ENCODE measurements at regions not wholly inside any gene's neighbourhood (a gene's known extent, or its start where the extent isn't known, plus 50 kb on each side); places are given as distances from the start of the nearest gene placed in this dataset.

GRCh38 chr6:9002833-9003232 lies 567.5 kb upstream of the SLC35B3 start:
- H3K9me3 Mint-ChIP-seq, result no peaks in the 10 kb centered on the region
- H3K27me3 Mint-ChIP-seq (ENCODE audit: insufficient read depth), result no peaks in the 10 kb centered on the region
- intact Hi-C loops (cut with micrococcal nuclease), result no loop called here
- H3K36me3 Mint-ChIP-seq (ENCODE audit: low read depth), result no peaks in the 10 kb centered on the region
- no peaks in the 10 kb centered on the region for H3K4me1 Mint-ChIP-seq (ENCODE audit: low read depth)
- no peak for DNase-seq (ENCODE audit: low spot score)
- no peak overlapping the region for H3K4me3 Mint-ChIP-seq
- no peak overlapping the region for H3K27ac Mint-ChIP-seq

- Mint-ChIP-seq H3K4me3 (no peak overlapping the region), H3K36me3 (ENCODE audit: low read depth) (no peaks in the 10 kb centered on the region), H3K27me3 (ENCODE audit: insufficient read depth) (no peaks in the 10 kb centered on the region), H3K4me1 (ENCODE audit: low read depth) (no peaks in the 10 kb centered on the region), H3K9me3 (no peaks in the 10 kb centered on the region), H3K27ac (no peak overlapping the region)
- no peak for DNase-seq (ENCODE audit: low spot score)
- intact Hi-C loops (cut with micrococcal nuclease), result no loop called here
These were observed 559.8 kb upstream of the SLC35B3 start for GRCh38 chr6:8995156-8995555.

DNA sequence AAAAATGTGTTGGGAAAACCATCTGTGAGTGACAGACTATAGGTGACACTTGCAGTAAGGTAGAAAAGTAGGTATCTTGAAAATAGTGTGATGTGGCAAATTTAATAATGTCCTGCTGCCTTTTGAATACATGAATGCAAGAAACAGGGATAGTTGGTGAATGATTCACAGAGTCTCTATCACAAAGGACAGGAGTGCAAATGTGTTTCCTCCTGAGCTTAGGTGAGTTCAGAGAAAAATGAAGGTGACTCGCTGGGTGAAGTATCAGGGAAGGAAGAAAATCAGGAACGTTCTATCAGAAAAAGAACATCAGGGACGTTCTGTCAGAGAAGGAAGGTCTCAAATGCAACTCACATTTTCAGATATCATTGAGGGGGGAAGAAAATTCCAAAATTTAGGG lies 557.8 kb upstream of the SLC35B3 start:
- no peaks in the 10 kb centered on the region for H3K9me3 Mint-ChIP-seq
- no peaks in the 10 kb centered on the region for H3K4me1 Mint-ChIP-seq (ENCODE audit: low read depth)
- no peak for DNase-seq (ENCODE audit: low spot score)
- no peak overlapping the region for H3K27ac Mint-ChIP-seq
- no peak overlapping the region for H3K4me3 Mint-ChIP-seq
- no peaks in the 10 kb centered on the region for H3K27me3 Mint-ChIP-seq (ENCODE audit: insufficient read depth)
- H3K36me3 Mint-ChIP-seq (ENCODE audit: low read depth), result no peaks in the 10 kb centered on the region
- intact Hi-C loops (cut with micrococcal nuclease), result no loop called here

DNA sequence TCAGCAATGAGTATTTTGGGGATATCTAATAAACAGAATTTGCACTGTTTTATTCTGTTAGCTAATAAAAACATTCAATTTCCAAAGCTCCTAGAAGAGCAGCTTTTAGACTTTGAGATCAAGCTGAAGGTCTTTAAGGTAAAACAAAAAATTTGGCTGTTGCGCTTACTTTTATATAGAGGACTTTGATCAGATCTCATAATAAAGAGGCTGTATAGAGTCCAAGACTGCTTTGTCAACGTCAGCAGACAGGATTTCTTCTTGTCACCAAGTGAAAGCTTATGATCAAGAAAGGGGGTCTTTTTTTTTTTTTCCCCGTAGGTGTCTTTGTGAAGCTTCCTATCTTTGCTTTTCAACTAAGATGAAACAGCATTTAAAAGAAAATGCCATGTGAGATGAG lies 556.5 kb upstream of the SLC35B3 start:
- H3K4me1 Mint-ChIP-seq (ENCODE audit: low read depth), result no peaks in the 10 kb centered on the region
- no peak overlapping the region for H3K4me3 Mint-ChIP-seq
- no peaks in the 10 kb centered on the region for H3K9me3 Mint-ChIP-seq
- no peak overlapping the region for H3K27ac Mint-ChIP-seq
- H3K27me3 Mint-ChIP-seq (ENCODE audit: insufficient read depth), result no peaks in the 10 kb centered on the region
- DNase-seq (ENCODE audit: low spot score), result no peak
- intact Hi-C loops (cut with micrococcal nuclease), result no loop called here
- no peaks in the 10 kb centered on the region for H3K36me3 Mint-ChIP-seq (ENCODE audit: low read depth)

GRCh38 chr6:8990075-8990474 lies 554.7 kb upstream of the SLC35B3 start:
- H3K36me3 Mint-ChIP-seq (ENCODE audit: low read depth), result no peaks in the 10 kb centered on the region
- no peak overlapping the region for H3K27ac Mint-ChIP-seq
- no peak overlapping the region for H3K4me3 Mint-ChIP-seq
- H3K4me1 Mint-ChIP-seq (ENCODE audit: low read depth), result no peaks in the 10 kb centered on the region
- no peaks in the 10 kb centered on the region for H3K9me3 Mint-ChIP-seq
- intact Hi-C loops (cut with micrococcal nuclease), result no loop called here
- no peaks in the 10 kb centered on the region for H3K27me3 Mint-ChIP-seq (ENCODE audit: insufficient read depth)
- DNase-seq (ENCODE audit: low spot score), result no peak

GRCh38 chr6:8983202-8983688 lies 547.9 kb upstream of the SLC35B3 start:
- DNase-seq (ENCODE audit: low spot score), result peak; percentile 32
- Mint-ChIP-seq H3K36me3 (ENCODE audit: low read depth) (no peaks in the 10 kb centered on the region), H3K4me3 (no peak overlapping the region), H3K27me3 (ENCODE audit: insufficient read depth) (peaks cover 3% of the 10 kb centered on the region), H3K9me3 (no peaks in the 10 kb centered on the region), H3K27ac (no peak overlapping the region), H3K4me1 (ENCODE audit: low read depth) (no peaks in the 10 kb centered on the region)
- intact Hi-C loops (cut with micrococcal nuclease), result loop anchor here (1.0 to 5.0 kb wide), 3 partner anchors 429 to 1452 kb away; no protein-coding TSS in a partner anchor

DNA sequence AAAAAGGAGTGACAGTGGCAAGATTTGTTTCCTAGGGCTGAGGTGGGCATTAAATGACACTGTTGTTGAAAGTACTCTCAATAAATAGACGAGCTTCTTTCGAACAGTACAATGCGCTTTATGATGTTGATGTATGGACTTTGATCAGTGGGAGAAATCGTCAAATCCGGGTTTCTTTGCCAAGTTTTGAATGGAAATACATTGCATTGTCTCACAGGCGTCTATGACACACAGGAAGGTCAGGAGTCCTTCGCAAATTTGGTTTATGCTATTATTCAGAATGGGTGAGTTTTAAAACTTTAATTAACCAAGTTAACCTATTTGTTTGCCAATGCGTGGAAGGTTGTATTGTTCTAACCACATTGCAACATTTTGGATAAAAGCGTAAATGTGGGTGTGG lies 547.3 kb upstream of the SLC35B3 start:
- intact Hi-C loops (cut with micrococcal nuclease), result loop anchor here (1.0 to 5.0 kb wide), 3 partner anchors 430 to 1453 kb away; no protein-coding TSS in a partner anchor
- Mint-ChIP-seq H3K4me1 (ENCODE audit: low read depth) (no peaks in the 10 kb centered on the region), H3K4me3 (no peak overlapping the region), H3K27me3 (ENCODE audit: insufficient read depth) (peaks cover 3% of the 10 kb centered on the region), H3K27ac (no peak overlapping the region), H3K36me3 (ENCODE audit: low read depth) (no peaks in the 10 kb centered on the region), H3K9me3 (no peaks in the 10 kb centered on the region)
- DNase-seq (ENCODE audit: low spot score), result no peak

GRCh38 chr6:8973395-8973794 lies 538.0 kb upstream of the SLC35B3 start:
- H3K9me3 Mint-ChIP-seq, result peaks cover 16% of the 10 kb centered on the region
- H3K27ac Mint-ChIP-seq, result no peak overlapping the region
- H3K36me3 Mint-ChIP-seq (ENCODE audit: low read depth), result no peaks in the 10 kb centered on the region
- no peak for DNase-seq (ENCODE audit: low spot score)
- intact Hi-C loops (cut with micrococcal nuclease), result no loop called here
- H3K4me3 Mint-ChIP-seq, result no peak overlapping the region
- peaks cover 1% of the 10 kb centered on the region for H3K27me3 Mint-ChIP-seq (ENCODE audit: insufficient read depth)
- no peaks in the 10 kb centered on the region for H3K4me1 Mint-ChIP-seq (ENCODE audit: low read depth)

- Mint-ChIP-seq H3K27me3 (ENCODE audit: insufficient read depth) (no peaks in the 10 kb centered on the region), H3K27ac (no peak overlapping the region), H3K9me3 (peaks cover 22% of the 10 kb centered on the region), H3K36me3 (ENCODE audit: low read depth) (no peaks in the 10 kb centered on the region), H3K4me3 (no peak overlapping the region), H3K4me1 (ENCODE audit: low read depth) (no peaks in the 10 kb centered on the region)
- intact Hi-C loops (cut with micrococcal nuclease), result no loop called here
- DNase-seq (ENCODE audit: low spot score), result no peak
These were observed 534.4 kb upstream of the SLC35B3 start for GRCh38 chr6:8969747-8970146.

DNA sequence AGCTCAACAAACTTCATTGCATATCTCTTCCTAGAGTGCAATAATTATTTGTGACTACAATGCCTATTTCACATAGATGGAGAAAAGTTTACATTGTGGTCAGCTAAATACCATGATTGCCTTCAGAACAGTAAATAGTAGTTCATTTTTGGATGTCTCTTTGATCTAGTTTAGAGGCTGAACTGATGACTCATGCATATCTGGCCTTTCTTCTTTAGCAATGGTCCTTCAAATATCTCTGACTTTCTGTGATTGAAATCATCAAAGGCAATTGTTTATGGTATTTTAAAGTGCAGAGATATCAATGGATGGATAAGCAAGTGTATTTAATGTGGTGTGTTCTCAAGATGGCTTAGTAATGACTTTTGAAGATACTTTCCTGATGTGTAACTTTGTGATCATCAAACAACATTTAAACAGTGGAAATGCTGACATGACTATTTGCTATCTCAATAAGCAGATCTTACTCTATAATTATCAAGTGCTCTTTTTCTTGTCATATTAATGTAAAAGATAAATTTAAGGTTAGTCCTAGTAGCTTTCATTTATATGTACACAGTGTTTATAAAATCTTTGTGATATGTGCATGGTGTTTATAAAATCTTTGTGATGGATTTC lies 523.7 kb upstream of the SLC35B3 start:
- Mint-ChIP-seq H3K27ac (no peak overlapping the region), H3K4me1 (ENCODE audit: low read depth) (no peaks in the 10 kb centered on the region), H3K4me3 (no peak overlapping the region), H3K36me3 (ENCODE audit: low read depth) (no peaks in the 10 kb centered on the region), H3K27me3 (ENCODE audit: insufficient read depth) (no peaks in the 10 kb centered on the region), H3K9me3 (no peaks in the 10 kb centered on the region)
- intact Hi-C loops (cut with micrococcal nuclease), result no loop called here
- no peak for DNase-seq (ENCODE audit: low spot score)

- Mint-ChIP-seq H3K9me3 (no peaks in the 10 kb centered on the region), H3K4me1 (ENCODE audit: low read depth) (no peaks in the 10 kb centered on the region), H3K36me3 (ENCODE audit: low read depth) (no peaks in the 10 kb centered on the region), H3K27me3 (ENCODE audit: insufficient read depth) (no peaks in the 10 kb centered on the region), H3K27ac (no peak overlapping the region), H3K4me3 (no peak overlapping the region)
- intact Hi-C loops (cut with micrococcal nuclease), result no loop called here
- no peak for DNase-seq (ENCODE audit: low spot score)
These were observed 518.0 kb upstream of the SLC35B3 start for GRCh38 chr6:8953310-8953709.

- Mint-ChIP-seq H3K4me3 (no peak overlapping the region), H3K27me3 (ENCODE audit: insufficient read depth) (no peaks in the 10 kb centered on the region), H3K27ac (no peak overlapping the region), H3K4me1 (ENCODE audit: low read depth) (no peaks in the 10 kb centered on the region), H3K9me3 (no peaks in the 10 kb centered on the region), H3K36me3 (ENCODE audit: low read depth) (no peaks in the 10 kb centered on the region)
- intact Hi-C loops (cut with micrococcal nuclease), result no loop called here
- no peak for DNase-seq (ENCODE audit: low spot score)
These were observed 513.4 kb upstream of the SLC35B3 start for GRCh38 chr6:8948733-8949132.

GRCh38 chr6:8947900-8948299 lies 512.6 kb upstream of the SLC35B3 start:
- Mint-ChIP-seq H3K4me3 (no peak overlapping the region), H3K27me3 (ENCODE audit: insufficient read depth) (peaks cover under 1% of the 10 kb centered on the region), H3K4me1 (ENCODE audit: low read depth) (no peaks in the 10 kb centered on the region), H3K9me3 (no peaks in the 10 kb centered on the region), H3K36me3 (ENCODE audit: low read depth) (no peaks in the 10 kb centered on the region), H3K27ac (no peak overlapping the region)
- intact Hi-C loops (cut with micrococcal nuclease), result no loop called here
- no peak for DNase-seq (ENCODE audit: low spot score)

DNA sequence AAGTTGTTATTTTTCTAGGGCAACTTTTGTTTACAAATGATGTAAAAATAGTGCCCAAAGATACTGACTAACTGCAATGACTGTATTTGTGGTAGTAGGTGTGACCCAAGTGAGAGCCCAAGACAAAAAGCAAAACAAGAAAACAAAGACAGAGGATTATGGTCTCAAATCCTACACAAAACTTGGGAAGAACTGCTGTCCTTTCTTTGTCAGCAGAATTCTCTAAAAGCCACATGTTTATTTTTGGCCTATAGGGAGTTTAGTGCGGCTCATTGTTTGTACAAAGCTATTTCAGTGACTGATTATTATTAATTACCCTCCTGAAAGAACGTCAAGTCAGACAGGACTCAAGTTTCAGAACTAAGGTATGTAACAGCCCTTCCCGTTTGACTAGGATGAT lies 509.2 kb upstream of the SLC35B3 start:
- intact Hi-C loops (cut with micrococcal nuclease), result no loop called here
- Mint-ChIP-seq H3K27ac (no peak overlapping the region), H3K4me1 (ENCODE audit: low read depth) (no peaks in the 10 kb centered on the region), H3K4me3 (no peak overlapping the region), H3K9me3 (no peaks in the 10 kb centered on the region), H3K36me3 (ENCODE audit: low read depth) (no peaks in the 10 kb centered on the region), H3K27me3 (ENCODE audit: insufficient read depth) (peaks cover 4% of the 10 kb centered on the region)
- no peak for DNase-seq (ENCODE audit: low spot score)
